B cell (primary cell): ENCODE measurements at regions not wholly inside any gene's neighbourhood (a gene's known extent, or its start where the extent isn't known, plus 50 kb on each side); places are given as distances from the start of the nearest gene placed in this dataset.
"Not testable (repeated sequence)": the region's sequence is repeated elsewhere in the genome, so short reads cannot be mapped to it uniquely, and the experiment has no call there.

Experiments
- ATAC-seq: fragments of 200-7000 bp; cut with Tn5 transposase; one replicate; pipeline ENCODE4 v1.10.0; 2021; ENCODE audit warnings: low read depth, mild to moderate bottlenecking, moderate number of reproducible peaks, moderate library complexity
- CTCF ChIA-PET: fragments of 350-600 bp; sonication (Branson Sonifier 250); formaldehyde crosslinking; loops from one replicate; lab custom pipeline; 2021; ENCODE audit warnings: antibody characterized with exemption, inconsistent platforms; lab: Charles Lee
- POLR2A ChIA-PET: fragments of 350-600 bp; sonication (Branson Sonifier 250); formaldehyde crosslinking; loops from one replicate; lab custom pipeline; 2021; ENCODE audit warnings: antibody characterized with exemption; lab: Charles Lee
- DNase-seq: peaks from one replicate; pipeline ENCODE4 v3.0.0; 2013
- H2AFZ ChIP-seq: 2 replicates; pipeline ENCODE4 v1.6.1; 2012; ENCODE audit warnings: mild to moderate bottlenecking, low read depth, low read length; ENCODE audit not compliant: insufficient read depth, poor library complexity, severe bottlenecking
- H3K27ac ChIP-seq, 2 donors: 1 replicate in 1 of 2; 2 replicates in 1 of 2; pipeline ENCODE4 v1.5.1; 2012 to 2013; ENCODE audit warnings: low read length in 2 of 2, mild to moderate bottlenecking in 2 of 2, moderate library complexity in 1 of 2
- H3K27me3 ChIP-seq, 4 experiments: fragments of 200-600 bp in 1 of 4; sonication (generic) in 1 of 4; replicated peaks in 1 of 4; 1 replicate in 2 of 4; 2 replicates in 2 of 4; pipeline versions ENCODE4 v1.6.1 to v1.7.0; 2013 to 2016; ENCODE audit warnings: low read length in 3 of 4, mild to moderate bottlenecking in 2 of 4, mixed read lengths in 1 of 4, moderate library complexity in 1 of 4; ENCODE audit not compliant: insufficient read depth in 4 of 4, control insufficient read depth in 3 of 4; ENCODE audit errors: control extremely low read depth in 1 of 4
- H3K36me3 ChIP-seq, 2 experiments: replicated peaks in 1 of 2; 1 replicate in 1 of 2; 2 replicates in 1 of 2; pipeline versions ENCODE4 v1.6.1 to v1.7.1; 2013; ENCODE audit warnings: low read length in 1 of 2; ENCODE audit not compliant: insufficient read depth in 2 of 2, control insufficient read depth in 1 of 2; ENCODE audit errors: control extremely low read depth in 1 of 2, extremely low read depth in 1 of 2
- H3K4me1 ChIP-seq, 2 donors: fragments of 200-600 bp in 1 of 2; sonication (generic) in 1 of 2; 1 replicate in 1 of 2; 2 replicates in 1 of 2; pipeline versions ENCODE4 v1.5.1 to v1.6.1; 2013 to 2017; ENCODE audit warnings: low read length in 2 of 2; ENCODE audit not compliant: control insufficient read depth in 2 of 2, insufficient read depth in 2 of 2
- H3K4me2 ChIP-seq: replicated peaks from 2 replicates; pipeline ENCODE3; 2012; ENCODE audit warnings: mild to moderate bottlenecking, low read depth, low read length; ENCODE audit not compliant: poor library complexity, severe bottlenecking
- H3K4me3 ChIP-seq, 5 experiments: fragments of 200-600 bp in 1 of 5; sonication (generic) in 1 of 5; 1 replicate in 3 of 5; 2 replicates in 2 of 5; pipeline versions ENCODE4 v1.5.1 to v1.7.0; 2011 to 2016; ENCODE audit warnings: low read length in 4 of 5, mild to moderate bottlenecking in 4 of 5, low read depth in 2 of 5, control low read depth in 1 of 5, moderate library complexity in 1 of 5; ENCODE audit not compliant: insufficient read depth in 1 of 5; ENCODE audit errors: control extremely low read depth in 1 of 5, extremely low read depth in 1 of 5
- H3K79me2 ChIP-seq: fragments of 200-600 bp; sonication (generic); one replicate; pipeline ENCODE4 v1.6.0; 2016; ENCODE audit warnings: low read length; ENCODE audit not compliant: control insufficient read depth, insufficient read depth
- H3K9ac ChIP-seq: fragments of 200-600 bp; sonication (generic); 2 replicates; pipeline ENCODE4 v1.6.1; 2017; ENCODE audit warnings: mild to moderate bottlenecking, low read length, moderate library complexity
- H3K9me3 ChIP-seq, 3 donors: one replicate each; pipeline versions ENCODE4 v1.6.1 to v1.7.1; 2013; ENCODE audit warnings: low read length in 2 of 3; ENCODE audit not compliant: control insufficient read depth in 2 of 3, insufficient read depth in 1 of 3; ENCODE audit errors: control extremely low read depth in 1 of 3
- H4K20me1 ChIP-seq: 2 replicates; pipeline ENCODE4 v1.6.0; 2012; ENCODE audit warnings: mild to moderate bottlenecking, low read length; ENCODE audit not compliant: insufficient read depth, control insufficient read depth, poor library complexity, severe bottlenecking
- H3K27ac Mint-ChIP-seq: one replicate; pipeline ENCODE4 v1.8.0; 2021; ENCODE audit warnings: mixed read lengths
- H3K27me3 Mint-ChIP-seq: one replicate; pipeline ENCODE4 v1.8.0; 2021; ENCODE audit warnings: mixed read lengths
- H3K4me1 Mint-ChIP-seq: one replicate; pipeline ENCODE4 v1.8.0; 2021; ENCODE audit warnings: mixed read lengths
- H3K4me3 Mint-ChIP-seq: one replicate; pipeline ENCODE4 v1.8.0; 2021; ENCODE audit warnings: mixed read lengths
- H3K9me3 Mint-ChIP-seq: one replicate; pipeline ENCODE4 v1.8.0; 2022; ENCODE audit warnings: mixed read lengths; ENCODE audit not compliant: insufficient read depth
- EZH2 ChIP-seq: IDR thresholded peaks from 2 replicates; pipeline ENCODE4 v1.6.1; 2012; ENCODE audit warnings: borderline replicate concordance, low read depth, mild to moderate bottlenecking, moderate library complexity, low read length; ENCODE audit not compliant: insufficient read depth, poor library complexity, severe bottlenecking
- WGBS: methylation state at CpG from one replicate; pipeline ENCODE4 v1.1.5; 2013; ENCODE audit warnings: missing lambda C conversion rate; ENCODE audit not compliant: insufficient coverage; 5-methylcytosine and 5-hydroxymethylcytosine counted together
- intact Hi-C: fragments of 100-400 bp; cut with micrococcal nuclease; formaldehyde crosslinking; loops from one replicate; pipeline ENCODE4 v1.10.0; 2022
- TF ChIP-seq, protein P1 (sequence below): fragments of 200-600 bp; IDR thresholded peaks from one replicate; pipeline ENCODE4 v1.8.0; 2022; ENCODE audit warnings: antibody characterized with exemption, mild to moderate bottlenecking

DNA sequence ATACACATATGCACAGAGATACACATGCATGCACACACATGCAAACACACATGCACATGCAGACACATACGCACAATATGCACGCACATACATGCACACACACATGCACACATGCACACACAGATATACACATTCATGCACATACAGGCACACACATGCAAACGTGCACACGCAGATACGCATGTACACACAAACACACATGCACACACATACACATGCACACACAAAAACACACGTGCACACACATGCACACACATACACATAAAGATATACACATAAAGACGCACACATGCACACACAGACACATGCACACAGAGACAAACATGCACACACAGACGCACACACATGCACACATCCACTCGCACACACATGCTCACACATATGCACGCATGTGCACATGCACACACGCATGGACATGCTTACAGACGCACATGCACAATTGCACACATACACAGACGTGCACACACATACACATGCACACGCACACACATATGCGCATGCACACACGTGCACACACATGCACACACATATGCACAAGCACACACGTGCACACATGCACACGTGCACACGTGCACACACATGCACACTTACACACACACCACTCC is 145.2 kb downstream of the ADRA2C start:
- Mint-ChIP-seq H3K4me3 (no peak overlapping the region), H3K27ac (no peak overlapping the region), H3K27me3 (peaks cover 12% of the 10 kb centered on the region), H3K4me1 (no peaks in the 10 kb centered on the region), H3K9me3 (peaks cover 6% of the 10 kb centered on the region)
- no peaks in the 10 kb centered on the region for H3K79me2 ChIP-seq
- no peak overlapping the region for H3K4me2 ChIP-seq
- no peaks in the 10 kb centered on the region for H3K36me3 ChIP-seq
- no peak overlapping the region for H3K27ac ChIP-seq
- no peaks in the 10 kb centered on the region for H4K20me1 ChIP-seq
- no peak overlapping the region for H3K4me3 ChIP-seq
- DNase-seq, result no peak
- H2AFZ ChIP-seq, result no peak overlapping the region
- H3K4me1 ChIP-seq, result no peaks in the 10 kb centered on the region
- WGBS, result 86% methylated on average over 19 of the region's 19 CpGs
- no peaks in the 10 kb centered on the region for H3K27me3 ChIP-seq
- ChIA-PET CTCF (no interaction called here), POLR2A (no interaction called here)
- H3K9me3 ChIP-seq, result peaks cover 0 to 5% (median 3%) of the 10 kb centered on the region in 3 donors
- ATAC-seq, result no peak
- no peak overlapping the region for H3K9ac ChIP-seq
- intact Hi-C loops, result no loop called here
- TF ChIP-seq EZH2, result no peak
- TF ChIP-seq, protein P1, sequence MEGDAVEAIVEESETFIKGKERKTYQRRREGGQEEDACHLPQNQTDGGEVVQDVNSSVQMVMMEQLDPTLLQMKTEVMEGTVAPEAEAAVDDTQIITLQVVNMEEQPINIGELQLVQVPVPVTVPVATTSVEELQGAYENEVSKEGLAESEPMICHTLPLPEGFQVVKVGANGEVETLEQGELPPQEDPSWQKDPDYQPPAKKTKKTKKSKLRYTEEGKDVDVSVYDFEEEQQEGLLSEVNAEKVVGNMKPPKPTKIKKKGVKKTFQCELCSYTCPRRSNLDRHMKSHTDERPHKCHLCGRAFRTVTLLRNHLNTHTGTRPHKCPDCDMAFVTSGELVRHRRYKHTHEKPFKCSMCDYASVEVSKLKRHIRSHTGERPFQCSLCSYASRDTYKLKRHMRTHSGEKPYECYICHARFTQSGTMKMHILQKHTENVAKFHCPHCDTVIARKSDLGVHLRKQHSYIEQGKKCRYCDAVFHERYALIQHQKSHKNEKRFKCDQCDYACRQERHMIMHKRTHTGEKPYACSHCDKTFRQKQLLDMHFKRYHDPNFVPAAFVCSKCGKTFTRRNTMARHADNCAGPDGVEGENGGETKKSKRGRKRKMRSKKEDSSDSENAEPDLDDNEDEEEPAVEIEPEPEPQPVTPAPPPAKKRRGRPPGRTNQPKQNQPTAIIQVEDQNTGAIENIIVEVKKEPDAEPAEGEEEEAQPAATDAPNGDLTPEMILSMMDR, result no peak

DNA sequence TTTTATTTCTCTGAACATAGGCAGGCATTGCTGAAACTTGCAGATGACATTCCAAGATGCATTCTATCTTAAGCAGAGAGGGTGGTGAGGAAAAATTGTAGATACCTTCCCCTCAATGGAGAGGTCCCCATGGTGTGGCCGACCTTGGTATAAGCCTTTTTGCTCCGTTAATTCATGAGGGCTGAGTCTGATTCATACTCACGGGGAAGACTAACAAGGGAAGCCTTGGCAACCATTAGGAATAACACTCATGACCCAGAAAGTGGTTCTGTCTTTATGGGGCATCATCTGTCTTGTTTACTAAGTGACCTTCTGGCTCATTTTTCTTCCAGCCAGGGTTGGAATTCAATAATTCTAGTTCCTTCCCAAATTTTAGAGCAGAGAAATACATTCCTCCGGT is 148.3 kb downstream of the ADRA2C start:
- ATAC-seq, H2AFZ ChIP-seq, intact Hi-C loops, H3K27ac ChIP-seq, H3K27ac Mint-ChIP-seq, H4K20me1 ChIP-seq, H3K4me1 Mint-ChIP-seq, H3K9me3 Mint-ChIP-seq, DNase-seq, H3K36me3 ChIP-seq, H3K9ac ChIP-seq, CTCF ChIA-PET, H3K79me2 ChIP-seq, H3K4me2 ChIP-seq, H3K9me3 ChIP-seq, POLR2A ChIA-PET, H3K4me1 ChIP-seq, H3K4me3 Mint-ChIP-seq, H3K27me3 ChIP-seq, H3K4me3 ChIP-seq: not testable (repeated sequence)
- no CpG with 5 or more reads among the region's 4 CpGs for WGBS
- peaks cover 18% of the 10 kb centered on the region for H3K27me3 Mint-ChIP-seq

DNA sequence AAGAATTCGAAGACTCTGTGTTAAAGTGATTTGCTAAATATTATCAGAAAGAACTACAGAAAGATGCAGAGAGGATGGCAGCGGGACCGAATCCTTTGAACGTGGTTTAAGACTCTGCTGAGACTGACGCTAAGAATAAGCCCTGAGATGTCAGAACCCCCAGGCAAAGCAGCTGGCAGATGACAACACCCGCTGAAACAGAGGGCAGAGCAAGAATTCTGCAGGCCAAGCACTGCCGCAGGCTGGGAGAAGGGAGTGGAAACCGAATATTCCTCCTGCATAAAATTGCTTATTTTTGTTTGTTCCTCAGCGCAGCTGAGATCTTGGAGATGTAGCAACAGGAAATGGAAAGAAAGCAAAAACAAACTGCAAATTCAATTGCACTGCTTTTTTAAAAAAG is 153.3 kb downstream of the ADRA2C start:
- H3K9me3 ChIP-seq, H3K9ac ChIP-seq, POLR2A ChIA-PET, H3K4me1 ChIP-seq, H3K4me1 Mint-ChIP-seq, H2AFZ ChIP-seq, H3K36me3 ChIP-seq, ATAC-seq, CTCF ChIA-PET, H3K79me2 ChIP-seq, H3K27ac ChIP-seq, H3K27me3 ChIP-seq, H3K4me3 Mint-ChIP-seq, H3K27ac Mint-ChIP-seq, intact Hi-C loops, DNase-seq, H3K4me2 ChIP-seq, H3K4me3 ChIP-seq, H3K9me3 Mint-ChIP-seq, H4K20me1 ChIP-seq: not testable (repeated sequence)
- peaks cover 12% of the 10 kb centered on the region for H3K27me3 Mint-ChIP-seq
- WGBS, result 72% methylated on average over 6 of the region's 9 CpGs
